Endodermal cell (in vitro differentiated cells): ENCODE measurements at regions not wholly inside any gene's neighbourhood (a gene's known extent, or its start where the extent isn't known, plus 50 kb on each side); places are given as distances from the start of the nearest gene placed in this dataset.
A peak's percentile ranks its signal among the peaks of the same experiment; 100 is the strongest.

ENCODE experiments used
- DNase-seq: peaks from one replicate; pipeline ENCODE4 v3.0.0-alpha.2; 2017
- H3K27ac ChIP-seq: 2 replicates; pipeline ENCODE4 v1.5.1; 2013; ENCODE audit warnings: mild to moderate bottlenecking, low read depth, low read length, moderate library complexity
- H3K27me3 ChIP-seq: 2 replicates; pipeline ENCODE4 v1.6.1; 2013; ENCODE audit warnings: mild to moderate bottlenecking, low read length, moderate library complexity; ENCODE audit not compliant: insufficient read depth, control insufficient read depth, poor library complexity, severe bottlenecking
- H3K36me3 ChIP-seq: 2 replicates; pipeline ENCODE4 v1.7.0; 2013; ENCODE audit warnings: mild to moderate bottlenecking, low read length, moderate library complexity; ENCODE audit not compliant: control insufficient read depth, insufficient read depth
- H3K4me1 ChIP-seq: one replicate; pipeline ENCODE4 v1.7.0; 2013; ENCODE audit warnings: low read length; ENCODE audit not compliant: control insufficient read depth, insufficient read depth
- H3K4me3 ChIP-seq: 2 replicates; pipeline ENCODE4 v1.5.1; 2013; ENCODE audit warnings: mild to moderate bottlenecking, low read length, moderate library complexity
- H3K9ac ChIP-seq: 2 replicates; pipeline ENCODE4 v1.6.1; 2013; ENCODE audit warnings: mild to moderate bottlenecking, low read length, moderate library complexity; ENCODE audit not compliant: poor library complexity, severe bottlenecking; ENCODE audit errors: extremely low read depth
- H3K9me3 ChIP-seq: 2 replicates; pipeline ENCODE4 v1.6.1; 2013; ENCODE audit warnings: mild to moderate bottlenecking, low read length, moderate library complexity; ENCODE audit not compliant: control insufficient read depth
- H3K27ac Mint-ChIP-seq: 2 replicates; pipeline ENCODE4 v1.8.0; 2020; ENCODE audit warnings: mixed read lengths
- H3K27me3 Mint-ChIP-seq: 2 replicates; pipeline ENCODE4 v1.8.0; 2021; ENCODE audit warnings: mild to moderate bottlenecking, mixed read lengths; ENCODE audit not compliant: insufficient read depth
- H3K36me3 Mint-ChIP-seq: 2 replicates; pipeline ENCODE4 v1.8.0; 2020; ENCODE audit warnings: low read depth, mixed read lengths
- H3K4me1 Mint-ChIP-seq: 2 replicates; pipeline ENCODE4 v1.8.0; 2020; ENCODE audit warnings: mixed read lengths
- H3K4me3 Mint-ChIP-seq: 2 replicates; pipeline ENCODE4 v1.8.0; 2020; ENCODE audit warnings: mild to moderate bottlenecking, moderate library complexity, mixed read lengths
- H3K9me3 Mint-ChIP-seq: 2 replicates; pipeline ENCODE4 v1.8.0; 2020; ENCODE audit warnings: mild to moderate bottlenecking, mixed read lengths
- WGBS, 2 experiments: methylation state at CpG; one replicate each; pipeline versions ENCODE4 v1.1.5 to v1.1.7; 2013; ENCODE audit warnings: missing lambda C conversion rate in 2 of 2, mixed read lengths in 1 of 2; ENCODE audit not compliant: insufficient coverage in 1 of 2, insufficient read length in 1 of 2; 5-methylcytosine and 5-hydroxymethylcytosine counted together
- TF ChIP-seq, protein P1 (sequence below): fragments of 200-600 bp; sonication (generic); conservative IDR thresholded peaks from 2 replicates; pipeline ENCODE4 v1.5.0; 2021; ENCODE audit warnings: antibody characterized with exemption, mild to moderate bottlenecking

DNA sequence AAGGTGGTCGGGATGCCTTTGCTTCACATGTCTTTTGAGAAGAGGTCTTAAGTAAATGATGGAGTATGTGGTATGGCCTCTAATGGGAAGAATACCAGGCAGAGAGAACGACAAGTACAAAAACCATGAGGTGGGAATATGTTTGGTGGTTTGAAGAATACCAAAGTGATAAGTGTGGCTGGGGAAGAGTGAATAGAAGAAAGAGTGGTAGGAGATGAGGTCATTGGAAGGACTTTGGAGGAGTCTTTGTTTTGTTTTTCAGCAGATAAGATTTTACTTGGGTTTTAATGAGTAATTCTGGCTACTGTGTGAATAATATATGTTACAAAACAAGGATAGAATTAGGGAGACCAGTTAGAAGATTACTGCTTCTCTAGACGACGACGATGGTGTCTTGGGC is 515.4 kb downstream of the RAB38 start:
- Histone ChIP-seq H3K27ac (no peak overlapping the region), H3K4me1 (no peaks in the 10 kb centered on the region), H3K9me3 (no peaks in the 10 kb centered on the region), H3K4me3 (no peak overlapping the region), H3K27me3 (no peaks in the 10 kb centered on the region), H3K36me3 (no peaks in the 10 kb centered on the region), H3K9ac (no peak overlapping the region)
- no peak overlapping the region for H3K4me3 Mint-ChIP-seq
- WGBS, 2 experiments = 92 to 100% methylated on average over 5 of the region's 5 CpGs
- H3K27me3 Mint-ChIP-seq = no peaks in the 10 kb centered on the region
- no peaks in the 10 kb centered on the region for H3K36me3 Mint-ChIP-seq
- no peak for DNase-seq
- TF ChIP-seq, protein P1, sequence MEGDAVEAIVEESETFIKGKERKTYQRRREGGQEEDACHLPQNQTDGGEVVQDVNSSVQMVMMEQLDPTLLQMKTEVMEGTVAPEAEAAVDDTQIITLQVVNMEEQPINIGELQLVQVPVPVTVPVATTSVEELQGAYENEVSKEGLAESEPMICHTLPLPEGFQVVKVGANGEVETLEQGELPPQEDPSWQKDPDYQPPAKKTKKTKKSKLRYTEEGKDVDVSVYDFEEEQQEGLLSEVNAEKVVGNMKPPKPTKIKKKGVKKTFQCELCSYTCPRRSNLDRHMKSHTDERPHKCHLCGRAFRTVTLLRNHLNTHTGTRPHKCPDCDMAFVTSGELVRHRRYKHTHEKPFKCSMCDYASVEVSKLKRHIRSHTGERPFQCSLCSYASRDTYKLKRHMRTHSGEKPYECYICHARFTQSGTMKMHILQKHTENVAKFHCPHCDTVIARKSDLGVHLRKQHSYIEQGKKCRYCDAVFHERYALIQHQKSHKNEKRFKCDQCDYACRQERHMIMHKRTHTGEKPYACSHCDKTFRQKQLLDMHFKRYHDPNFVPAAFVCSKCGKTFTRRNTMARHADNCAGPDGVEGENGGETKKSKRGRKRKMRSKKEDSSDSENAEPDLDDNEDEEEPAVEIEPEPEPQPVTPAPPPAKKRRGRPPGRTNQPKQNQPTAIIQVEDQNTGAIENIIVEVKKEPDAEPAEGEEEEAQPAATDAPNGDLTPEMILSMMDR = no peak
- peaks cover 6% of the 10 kb centered on the region for H3K9me3 Mint-ChIP-seq
- H3K4me1 Mint-ChIP-seq = no peaks in the 10 kb centered on the region
- H3K27ac Mint-ChIP-seq = no peak overlapping the region

DNA sequence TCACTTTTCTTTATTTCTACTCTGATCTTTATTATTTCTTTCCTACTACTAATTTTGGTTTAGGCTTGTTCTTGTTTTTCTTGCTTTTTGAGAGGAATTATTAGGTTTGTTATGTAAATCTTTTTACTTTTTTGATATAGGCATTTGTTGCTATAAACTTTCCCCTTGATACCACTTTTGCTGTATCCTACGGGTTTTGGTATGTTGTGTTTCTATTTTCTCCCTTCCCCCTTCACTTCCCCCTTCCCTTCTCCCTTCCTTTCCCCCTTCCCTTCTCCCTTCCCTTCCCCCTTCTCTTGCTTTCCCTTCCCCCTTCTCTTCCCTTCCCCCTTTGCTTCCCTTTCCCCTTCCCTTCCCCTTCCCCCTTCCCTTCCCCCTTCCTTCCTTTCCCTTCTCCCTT is 529.6 kb downstream of the RAB38 start:
- 100% methylated on average over 1 of the region's 1 CpG; no CpG with 5 or more reads in 1 of the 2 experiments for WGBS, 2 experiments
- H3K4me3 ChIP-seq = no peak overlapping the region
- no peak overlapping the region for H3K27ac ChIP-seq
- no peak overlapping the region for H3K9ac ChIP-seq
- no peaks in the 10 kb centered on the region for H3K4me1 ChIP-seq
- Mint-ChIP-seq H3K27ac (no peak overlapping the region), H3K4me3 (no peak overlapping the region), H3K36me3 (no peaks in the 10 kb centered on the region), H3K9me3 (peaks cover 10% of the 10 kb centered on the region), H3K27me3 (no peaks in the 10 kb centered on the region), H3K4me1 (no peaks in the 10 kb centered on the region)
- H3K36me3 ChIP-seq = no peaks in the 10 kb centered on the region
- TF ChIP-seq, protein P1 = no peak
- no peaks in the 10 kb centered on the region for H3K9me3 ChIP-seq
- H3K27me3 ChIP-seq = no peaks in the 10 kb centered on the region
- DNase-seq = no peak

DNA sequence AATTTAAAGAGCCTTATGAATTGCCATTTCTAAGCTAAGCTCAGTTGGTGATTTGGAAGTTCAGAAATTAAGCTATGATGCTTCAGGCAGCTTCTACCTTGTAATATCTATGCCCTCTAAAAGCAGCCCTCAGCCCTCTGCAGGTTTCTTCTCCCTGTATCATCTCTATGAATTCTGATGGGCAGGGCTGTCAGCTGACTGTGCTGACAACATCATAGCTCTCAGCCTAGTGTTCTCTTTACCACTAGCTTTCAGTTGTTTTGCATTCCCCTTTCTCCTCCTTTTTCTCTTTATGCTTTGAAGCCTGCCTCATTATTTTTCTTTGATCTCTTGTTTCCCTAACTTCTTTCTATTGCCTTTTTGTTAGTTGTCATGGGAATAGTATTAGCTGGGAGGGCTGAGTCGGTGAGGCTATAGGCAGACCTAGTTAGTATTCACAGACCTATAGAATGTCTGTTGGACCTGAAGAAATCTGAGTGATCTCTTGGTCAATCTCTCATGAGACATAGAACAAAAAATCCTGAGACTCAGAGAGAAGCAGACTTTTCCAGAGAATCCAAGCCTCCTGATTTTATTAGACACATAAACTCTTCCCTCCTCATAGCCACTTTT is 535.4 kb downstream of the RAB38 start:
- Mint-ChIP-seq H3K36me3 (no peaks in the 10 kb centered on the region), H3K27me3 (no peaks in the 10 kb centered on the region), H3K4me3 (no peak overlapping the region), H3K9me3 (no peaks in the 10 kb centered on the region), H3K4me1 (no peaks in the 10 kb centered on the region), H3K27ac (no peak overlapping the region)
- peak overlapping the region; percentile 58 for H3K27ac ChIP-seq
- no peak for DNase-seq
- TF ChIP-seq, protein P1 = no peak
- H3K9ac ChIP-seq = no peak overlapping the region
- H3K36me3 ChIP-seq = no peaks in the 10 kb centered on the region
- H3K4me1 ChIP-seq = no peaks in the 10 kb centered on the region
- no peaks in the 10 kb centered on the region for H3K27me3 ChIP-seq
- H3K4me3 ChIP-seq = no peak overlapping the region
- 36% methylated on average over 1 of the region's 1 CpG; no CpG with 5 or more reads in 1 of the 2 experiments for WGBS, 2 experiments
- H3K9me3 ChIP-seq = no peaks in the 10 kb centered on the region
